CD4-positive, alpha-beta T cell treated with Interleukin-12 subunit alpha and Interleukin-12 subunit beta, for 1 hour (primary cell): ENCODE measurements at regions not wholly inside any gene's neighbourhood (a gene's known extent, or its start where the extent isn't known, plus 50 kb on each side); places are given as distances from the start of the nearest gene placed in this dataset.

Experiments used
- DNase-seq: peaks from one replicate; pipeline ENCODE4 v3.0.0-alpha.2; 2020

DNA sequence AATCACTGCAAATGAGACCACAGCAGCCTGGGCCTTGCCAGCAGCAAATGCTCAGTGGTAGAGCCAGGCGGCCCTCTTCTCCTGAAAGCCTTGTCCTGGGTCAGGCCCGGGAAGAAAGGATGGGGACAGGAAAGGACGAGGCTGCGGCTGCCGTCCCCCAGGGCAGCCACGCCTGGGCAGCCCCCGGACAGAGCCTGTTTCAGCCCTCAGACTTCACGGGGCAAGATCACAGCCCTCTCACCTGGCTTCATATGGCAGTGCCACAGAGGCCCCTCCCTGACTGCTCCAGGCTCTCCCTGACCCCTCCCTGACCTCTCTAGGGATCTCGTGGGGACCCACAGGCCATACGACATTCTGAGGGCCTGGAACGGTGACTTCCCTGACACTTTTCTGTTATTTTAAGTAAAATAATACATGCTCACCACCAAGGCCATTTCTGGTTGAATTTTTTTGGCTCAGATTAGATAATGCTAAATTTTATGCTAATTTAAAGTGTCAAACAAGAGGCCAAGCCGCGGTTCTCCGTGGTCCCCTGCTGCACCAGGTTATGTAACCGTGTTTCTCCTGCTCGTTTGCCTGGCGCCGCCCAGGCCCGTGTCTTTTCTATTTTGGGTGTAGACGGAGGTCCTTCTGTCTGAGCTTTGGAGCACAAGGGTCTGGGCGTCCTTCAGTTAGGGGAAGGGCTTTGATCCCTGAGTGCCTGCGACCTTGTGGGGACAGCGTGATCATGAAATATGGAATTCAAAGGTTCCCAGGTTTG is 59.9 kb upstream of the BHLHE23 start:
- DNase-seq = no peak

DNA sequence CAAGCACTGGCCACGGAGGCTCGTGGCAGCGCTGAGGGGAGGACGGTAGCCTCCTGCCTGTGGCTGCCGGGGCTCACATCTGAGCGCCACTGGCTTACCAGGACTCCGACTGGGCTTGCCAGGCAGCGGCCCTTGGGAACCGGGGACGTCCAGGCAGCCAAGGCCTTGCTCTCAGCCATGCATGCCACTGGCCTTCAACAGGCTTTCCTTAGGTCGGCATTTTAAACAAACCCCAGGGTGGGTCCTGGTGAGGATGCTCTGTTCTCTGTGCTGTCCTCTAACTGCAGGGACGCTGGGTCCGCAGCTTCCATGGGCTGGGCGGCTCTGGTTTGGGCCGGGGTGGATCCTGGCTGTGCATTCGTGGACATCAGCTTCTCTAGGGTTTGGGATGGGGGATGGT is 59.1 kb upstream of the BHLHE23 start:
- DNase-seq = no peak

DNA sequence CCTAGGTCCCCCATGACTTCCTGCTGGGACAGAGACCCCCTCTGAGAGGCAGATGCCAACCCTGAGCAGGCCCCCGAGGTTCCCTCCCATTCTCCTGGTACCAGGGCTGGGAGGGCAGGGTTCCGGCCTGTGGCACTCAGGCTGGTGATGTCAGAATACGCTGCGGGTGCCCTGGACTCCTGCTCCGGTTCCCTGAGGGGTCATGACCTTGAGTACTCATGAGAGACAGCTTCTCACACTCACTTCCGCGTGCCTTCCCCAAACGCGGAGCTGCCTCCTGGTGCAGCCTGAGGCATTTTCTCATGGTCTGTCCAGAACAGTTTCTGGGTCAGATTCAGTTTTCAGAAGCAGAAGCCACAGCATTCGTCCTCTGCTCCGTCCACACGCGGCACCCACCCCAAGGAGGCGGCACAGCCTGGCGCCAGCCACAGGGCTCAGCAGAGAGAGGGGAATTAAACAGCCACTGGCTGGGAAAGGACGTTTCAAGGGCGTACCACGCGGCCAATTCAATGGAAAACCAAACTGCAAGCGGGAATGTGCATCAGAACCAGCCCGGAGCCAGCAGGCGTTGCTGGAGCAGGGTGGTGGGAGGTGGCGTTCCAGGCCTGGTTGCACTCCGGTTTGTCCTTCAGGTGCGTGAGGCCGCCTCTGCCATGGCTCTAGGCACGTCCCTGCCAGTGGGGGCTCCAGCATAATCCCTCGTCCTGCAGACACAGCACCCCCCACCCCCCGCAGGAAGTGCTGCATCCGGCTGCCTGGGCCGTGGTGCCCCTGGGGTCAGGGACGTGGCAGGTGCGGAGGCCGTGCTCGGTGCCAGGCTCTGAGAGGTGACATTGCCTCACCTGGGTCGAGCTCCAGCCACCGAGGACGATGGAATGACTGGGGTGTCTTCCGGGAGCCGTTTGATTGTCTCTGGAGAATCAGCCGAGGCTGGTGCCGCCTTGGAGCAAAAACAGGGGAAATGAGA is 58.3 kb upstream of the BHLHE23 start:
- no peak for DNase-seq

DNA sequence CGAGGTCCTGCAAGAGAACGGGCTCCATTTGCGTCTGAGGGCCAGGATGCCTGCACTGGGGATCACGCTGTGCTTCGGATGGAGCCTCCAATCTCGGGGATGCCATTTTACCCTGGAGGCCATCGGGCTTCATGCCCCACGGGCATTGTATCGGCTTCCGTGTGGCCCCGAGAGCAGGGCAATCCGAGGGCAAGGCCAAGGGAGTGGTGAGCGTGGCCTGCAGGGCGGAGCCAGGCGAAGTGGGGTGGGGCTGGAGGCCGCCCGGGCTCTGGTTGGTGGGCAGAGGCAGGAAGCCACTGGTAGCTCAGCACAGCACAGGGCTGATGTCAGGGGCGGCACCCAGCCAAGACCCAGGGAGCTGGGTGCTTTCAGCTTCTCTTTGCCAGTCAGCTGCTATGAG is 57.5 kb upstream of the BHLHE23 start:
- no peak for DNase-seq

DNA sequence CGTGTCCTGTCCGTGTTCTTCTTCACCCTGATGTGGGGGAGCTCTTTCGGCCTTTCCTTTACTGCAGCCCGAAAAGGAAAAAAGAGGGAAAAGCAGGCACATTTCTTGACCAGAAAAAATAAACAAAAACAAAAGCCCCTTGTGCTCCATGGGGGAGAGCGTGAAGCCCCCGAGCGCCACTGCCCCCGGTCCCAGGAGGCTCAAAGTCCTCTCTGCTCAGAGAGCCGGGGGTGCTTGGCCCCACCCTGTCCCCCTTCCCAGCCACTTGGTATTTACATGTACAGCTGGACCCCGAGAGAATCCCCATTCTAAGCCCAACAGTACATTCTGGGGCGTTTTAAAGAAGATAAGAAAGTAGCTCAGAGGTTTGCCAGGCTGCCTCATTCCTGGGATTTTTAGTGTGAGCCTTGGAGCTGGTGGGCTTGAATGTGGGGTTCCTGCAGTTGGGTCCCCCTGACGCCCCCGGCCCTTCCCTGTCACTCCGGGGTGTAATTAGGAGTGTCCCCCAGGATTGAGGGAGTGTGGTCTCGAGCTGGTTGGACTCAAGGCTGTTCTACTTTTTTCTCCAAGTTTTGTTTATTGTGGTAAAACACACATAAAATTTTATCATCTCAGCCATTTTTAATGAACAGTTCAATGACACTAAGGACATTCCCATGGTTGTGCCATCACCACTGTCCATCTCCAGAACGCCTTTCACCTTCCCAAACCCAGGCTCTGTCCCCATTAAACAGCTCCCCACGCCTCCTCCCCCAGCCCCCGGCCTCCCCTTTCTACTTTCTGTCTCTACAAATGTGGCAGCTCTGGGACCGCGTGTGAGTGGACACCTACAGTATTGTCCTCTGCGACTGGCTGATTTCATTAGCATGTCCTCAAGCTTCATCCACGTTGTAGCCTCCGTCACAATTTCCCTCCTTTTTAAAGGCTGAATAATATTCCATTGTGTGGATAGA is 55.7 kb upstream of the BHLHE23 start:
- DNase-seq = no peak

DNA sequence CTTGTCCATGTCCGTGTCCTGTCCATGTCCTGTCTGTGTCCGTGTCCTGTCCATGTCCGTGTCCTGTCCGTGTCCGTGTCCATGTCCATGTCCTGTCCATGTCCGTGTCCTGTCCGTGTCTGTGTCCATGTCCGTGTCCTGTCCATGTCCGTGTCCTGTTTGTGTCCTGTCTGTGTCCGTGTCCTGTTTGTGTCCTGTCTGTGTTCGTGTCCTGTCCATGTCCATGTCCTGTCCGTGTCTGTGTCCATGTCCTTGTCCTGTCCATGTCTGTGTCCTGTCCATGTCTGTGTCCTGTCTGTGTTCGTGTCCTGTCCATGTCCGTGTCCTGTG is 55.0 kb upstream of the BHLHE23 start:
- DNase-seq = no peak

DNA sequence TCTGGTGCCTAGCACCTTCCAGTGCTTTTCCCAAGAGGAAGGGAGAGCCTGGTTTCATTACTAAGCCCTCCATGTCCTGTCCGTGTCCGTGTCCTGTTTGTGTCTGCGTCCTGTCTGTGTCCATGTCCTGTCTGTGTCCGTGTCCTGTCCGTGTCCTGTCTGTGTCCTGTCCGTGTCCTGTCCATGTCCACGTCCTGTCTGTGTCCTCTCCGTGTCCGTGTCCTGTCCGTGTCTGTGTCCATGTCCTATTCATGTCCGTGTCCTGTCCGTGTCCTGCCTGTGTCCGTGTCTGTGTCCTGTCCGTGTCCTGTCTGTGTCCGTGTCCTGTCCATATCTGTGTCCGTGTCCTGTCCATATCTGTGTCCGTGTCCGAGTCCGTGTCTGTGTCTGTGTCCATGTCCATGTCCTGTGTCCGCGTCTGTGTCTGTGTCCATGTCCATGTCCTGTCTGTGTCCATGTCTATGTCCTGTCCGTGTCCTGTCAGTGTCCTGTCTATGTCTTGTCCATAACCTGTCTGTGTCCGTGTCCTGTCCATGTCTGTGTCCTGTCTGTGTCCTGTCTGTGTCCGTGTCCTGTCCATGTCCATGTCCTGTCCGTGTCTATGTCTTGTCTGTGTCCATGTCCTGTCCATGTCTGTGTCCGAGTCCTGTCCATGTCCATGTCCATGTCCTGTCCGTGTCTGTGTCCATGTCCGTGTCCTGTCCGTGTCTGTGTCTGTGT is 54.4 kb upstream of the BHLHE23 start:
- DNase-seq = no peak

DNA sequence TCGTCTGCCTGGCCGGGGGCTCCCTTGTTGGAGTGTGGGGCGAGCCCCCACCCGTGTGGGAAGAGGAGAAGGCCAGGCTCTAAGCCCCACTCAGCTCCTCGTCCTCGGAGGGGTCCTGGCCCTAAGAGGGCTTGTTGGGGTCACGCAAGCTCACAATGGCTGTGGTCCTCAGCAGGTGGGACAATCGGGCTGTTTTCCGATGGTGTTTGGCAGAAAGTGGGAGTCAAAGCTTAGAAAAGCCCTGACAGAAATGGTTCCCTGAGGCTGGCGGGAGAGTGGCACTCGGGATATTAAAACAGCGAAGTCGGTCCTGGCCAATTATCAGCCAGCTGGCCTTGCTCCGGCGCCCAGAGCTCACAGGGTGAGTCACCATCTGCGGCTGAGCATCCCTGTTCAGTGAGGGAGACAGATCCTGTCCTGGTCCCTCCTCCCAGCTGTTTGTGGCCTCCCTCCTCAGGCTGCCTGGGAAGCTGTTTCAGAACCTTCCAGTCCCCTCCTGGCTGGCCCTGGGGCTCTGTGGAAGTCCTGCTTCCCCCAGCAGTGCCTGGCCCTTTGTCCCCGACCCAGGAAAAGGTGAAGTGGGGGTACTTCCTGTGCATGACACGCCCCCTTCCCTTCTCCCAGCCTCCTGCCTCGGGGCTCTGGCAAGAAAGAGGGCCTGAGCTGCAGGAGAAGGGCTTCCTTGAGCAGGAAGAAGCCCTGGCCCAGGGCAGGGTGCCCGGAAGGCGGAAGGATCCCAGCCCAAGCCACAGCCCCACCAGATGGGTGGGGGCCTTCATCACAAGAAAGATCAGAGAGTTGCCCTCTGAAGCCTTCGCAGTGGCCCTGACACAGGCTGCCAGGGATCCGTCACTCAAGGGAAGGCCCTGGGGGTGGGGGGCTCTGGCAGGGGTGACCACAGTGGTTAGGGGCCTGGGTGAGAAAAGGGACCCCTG is 53.6 kb upstream of the BHLHE23 start:
- DNase-seq = no peak

DNA sequence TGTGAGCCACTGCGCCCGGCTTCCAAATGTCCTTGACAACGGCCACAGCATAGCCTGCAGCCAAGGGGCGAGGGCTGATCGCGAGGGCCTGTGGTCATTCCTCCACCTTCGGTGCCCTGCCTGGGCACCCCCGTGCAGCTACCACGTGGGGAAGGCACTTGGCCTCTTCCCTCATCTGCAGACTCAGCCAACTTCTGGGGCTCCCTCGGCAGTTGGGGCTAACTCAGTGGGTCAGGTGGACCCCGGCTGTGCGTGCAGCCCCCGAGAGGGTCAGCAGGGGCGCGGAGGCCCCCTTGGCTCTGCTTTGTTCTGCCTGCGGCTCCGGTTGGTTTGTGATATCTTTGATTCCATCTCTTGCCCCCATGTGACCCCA is 52.9 kb upstream of the BHLHE23 start:
- no peak for DNase-seq

DNA sequence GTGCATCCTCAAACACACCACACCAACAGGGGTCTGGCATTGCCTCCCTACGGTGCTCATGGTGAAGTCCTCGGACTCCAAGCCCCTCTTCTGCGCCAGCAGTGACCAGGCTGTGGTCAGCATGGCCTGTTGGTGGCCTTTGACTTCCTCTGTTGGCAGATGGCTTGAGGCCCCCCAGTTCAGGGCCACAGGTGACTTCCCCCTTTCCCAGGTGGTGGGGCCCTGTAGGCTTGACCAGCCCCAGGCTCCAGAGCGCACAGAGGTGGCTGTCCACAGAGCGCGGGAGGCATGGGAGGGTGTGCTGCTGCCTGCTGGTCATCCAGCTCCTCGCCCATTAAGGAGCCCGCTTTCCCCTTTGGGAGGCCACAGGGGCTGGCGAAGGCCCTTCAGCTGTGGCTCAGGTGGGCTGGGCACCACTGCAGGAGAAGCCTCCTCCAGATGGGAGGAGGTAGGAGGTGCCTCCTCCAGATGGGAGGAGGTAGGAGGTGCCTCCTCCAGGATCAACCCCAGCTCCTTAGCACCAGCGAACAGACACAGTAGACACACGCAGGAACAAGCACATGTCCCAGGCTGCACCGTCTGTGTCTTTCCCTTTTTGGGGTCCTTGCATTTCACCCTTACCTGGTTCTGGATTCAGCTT is 52.1 kb upstream of the BHLHE23 start:
- no peak for DNase-seq

DNA sequence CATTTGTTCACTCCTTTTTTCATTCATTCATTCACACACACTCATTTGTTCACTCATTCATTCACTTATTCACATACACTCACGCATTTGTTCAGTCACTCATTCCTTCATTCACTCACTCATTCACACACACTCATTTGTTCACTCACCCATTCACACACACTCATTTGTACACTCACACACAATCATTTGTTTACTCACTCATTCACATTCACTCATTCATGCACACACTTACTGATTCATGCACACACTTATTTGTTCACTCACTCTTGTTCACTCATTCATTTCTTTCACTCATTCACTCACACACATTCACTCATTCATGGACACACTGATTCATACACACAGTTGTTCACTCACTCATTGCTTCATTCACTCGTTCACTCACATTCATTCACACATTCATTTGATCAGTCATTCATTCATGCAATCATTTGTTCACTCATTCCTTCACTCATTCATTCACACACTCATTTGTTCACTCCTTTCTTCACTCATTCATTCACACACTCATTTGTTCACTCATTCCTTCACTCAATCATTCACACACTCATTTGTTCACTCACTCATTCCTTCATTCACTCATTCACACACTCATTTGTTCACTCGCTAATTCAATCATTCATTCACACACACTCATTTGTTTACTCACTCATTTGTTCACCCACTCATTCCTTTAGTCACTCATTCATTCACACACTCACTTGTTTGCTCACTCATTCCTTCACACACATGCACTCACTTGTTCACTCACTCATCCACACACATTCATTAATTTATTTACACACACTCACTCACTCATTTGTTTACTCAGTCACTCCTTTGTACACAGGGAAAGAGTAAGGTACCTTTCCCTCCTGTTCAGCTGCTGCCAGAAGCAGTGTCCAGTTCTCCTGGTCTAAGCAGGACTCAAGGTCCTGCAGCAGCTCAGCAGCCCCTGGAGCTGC is 50.7 kb upstream of the BHLHE23 start:
- no peak for DNase-seq

DNA sequence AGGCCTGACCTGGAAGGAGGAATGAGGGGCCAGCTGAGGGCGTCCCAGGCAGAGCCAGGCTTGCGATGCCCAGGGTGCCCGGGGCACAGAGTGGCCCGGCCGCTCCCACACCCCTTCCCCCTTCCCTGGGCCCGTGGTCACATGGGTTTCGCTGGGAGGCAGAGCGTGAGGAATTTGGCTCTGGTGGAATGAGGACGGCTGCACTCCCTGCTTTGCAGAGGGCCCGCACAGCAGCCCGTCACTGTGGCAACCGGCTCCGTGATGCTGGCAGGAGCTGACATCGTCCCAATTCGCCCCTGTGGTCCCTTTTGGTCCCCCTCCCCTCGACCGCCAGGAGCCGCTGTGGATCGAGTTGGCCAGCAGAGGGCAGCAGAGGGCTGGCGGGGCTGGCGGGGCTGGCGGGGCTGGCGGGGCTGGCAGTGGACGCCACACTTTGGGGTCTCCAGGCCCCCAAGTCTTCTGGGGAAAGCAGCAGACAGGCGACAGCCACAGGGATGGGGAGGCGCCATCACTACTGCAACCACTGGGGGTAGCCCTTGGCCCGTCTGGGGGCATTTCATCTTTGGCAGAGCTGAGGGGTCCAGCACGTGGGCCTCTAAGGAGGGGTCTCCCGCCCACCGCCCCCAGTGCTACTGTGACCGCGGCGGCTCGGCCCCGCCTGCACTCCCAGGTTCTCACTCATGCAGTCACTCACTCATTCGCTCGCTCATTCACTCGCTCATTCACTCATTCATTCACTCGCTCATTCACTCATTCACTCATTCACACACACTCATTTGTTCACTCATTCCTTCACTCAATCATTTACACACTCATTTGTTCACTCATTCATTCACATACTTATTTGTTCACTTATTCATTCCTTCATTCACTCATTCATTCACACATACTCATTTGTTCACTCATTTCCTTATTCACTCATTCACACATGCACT is 49.7 kb upstream of the BHLHE23 start:
- peak; percentile 49 for DNase-seq
